ENCODE measurements at regions not wholly inside any gene's neighbourhood (a gene's known extent, or its start where the extent isn't known, plus 50 kb on each side); places are given as distances from the start of the nearest gene placed in this dataset.

GRCh38 chr20:24086121-24086520, 97.5 kb upstream of the GGTLC1 start:
- TF ChIP-seq CTCF (IDR thresholded peaks at IDR 0.05) (no peak), POLR2A (IDR thresholded peaks at IDR 0.05) (no peak)

All from tibial nerve (tissue), 3 donors.